CD1c-positive myeloid dendritic cell (primary cell): ENCODE measurements at regions not wholly inside any gene's neighbourhood (a gene's known extent, or its start where the extent isn't known, plus 50 kb on each side); places are given as distances from the start of the nearest gene placed in this dataset.
"Not testable (repeated sequence)": the region's sequence is repeated elsewhere in the genome, so short reads cannot be mapped to it uniquely, and the experiment has no call there.

Experiments used
- DNase-seq: peaks from one replicate; pipeline ENCODE4 v3.0.0-alpha.2; 2016; ENCODE audit errors: extremely low spot score

GRCh38 chr2:66174491-66174890, 260.4 kb upstream of the MEIS1 start:
- DNase-seq = no peak

GRCh38 chr2:66173645-66174044, 261.3 kb upstream of the MEIS1 start:
- no peak for DNase-seq

- DNase-seq = no peak
Measured at GRCh38 chr2:66171530-66171929, 263.4 kb upstream of the MEIS1 start.

- no peak for DNase-seq
Measured at GRCh38 chr2:66170744-66171330, 264.1 kb upstream of the MEIS1 start.

GRCh38 chr2:66169076-66169475, 265.8 kb upstream of the MEIS1 start:
- no peak for DNase-seq

GRCh38 chr2:66164470-66164869, 270.5 kb upstream of the MEIS1 start:
- DNase-seq = no peak

- no peak for DNase-seq
Measured at GRCh38 chr2:66156171-66156570, 278.8 kb upstream of the MEIS1 start.

GRCh38 chr2:66153941-66154340, 281.0 kb upstream of the MEIS1 start:
- DNase-seq = no peak

GRCh38 chr2:66145490-66145889, 289.4 kb upstream of the MEIS1 start:
- DNase-seq = no peak

- DNase-seq = not testable (repeated sequence)
Measured at GRCh38 chr2:66144324-66144723, 290.6 kb upstream of the MEIS1 start.

GRCh38 chr2:66137606-66138130, 297.3 kb upstream of the MEIS1 start:
- no peak for DNase-seq

GRCh38 chr2:66134138-66134701, 300.7 kb upstream of the MEIS1 start:
- no peak for DNase-seq

GRCh38 chr2:66127656-66128055, 307.3 kb upstream of the MEIS1 start:
- no peak for DNase-seq

GRCh38 chr2:66127061-66127460, 307.9 kb upstream of the MEIS1 start:
- DNase-seq = no peak

GRCh38 chr2:66125951-66126350, 309.0 kb upstream of the MEIS1 start:
- no peak for DNase-seq

- no peak for DNase-seq
Measured at GRCh38 chr2:66122516-66122915, 312.4 kb upstream of the MEIS1 start.

GRCh38 chr2:66121946-66122345, 313.0 kb upstream of the MEIS1 start:
- no peak for DNase-seq

GRCh38 chr2:66113988-66114625, 320.8 kb upstream of the MEIS1 start:
- no peak for DNase-seq

GRCh38 chr2:66111706-66112105, 323.2 kb upstream of the MEIS1 start:
- DNase-seq = no peak

- no peak for DNase-seq
Measured at GRCh38 chr2:66110608-66111007, 324.3 kb upstream of the MEIS1 start.

- DNase-seq = no peak
Measured at GRCh38 chr2:66110086-66110485, 324.8 kb upstream of the MEIS1 start.

- no peak for DNase-seq
Measured at GRCh38 chr2:66109419-66109818, 325.5 kb upstream of the MEIS1 start.

- no peak for DNase-seq
Measured at GRCh38 chr2:66105066-66105753, 329.7 kb upstream of the MEIS1 start.
